GM19397 (cell line): ENCODE measurements at regions not wholly inside any gene's neighbourhood (a gene's known extent, or its start where the extent isn't known, plus 50 kb on each side); places are given as distances from the start of the nearest gene placed in this dataset.
"Not testable (repeated sequence)": the region's sequence is repeated elsewhere in the genome, so short reads cannot be mapped to it uniquely, and the experiment has no call there.

ENCODE experiments used
- ATAC-seq: cut with Tn5 transposase; IDR thresholded peaks from one replicate; pipeline ENCODE4 v1.9.1; 2021; ENCODE audit warnings: mild to moderate bottlenecking, moderate library complexity; ENCODE audit not compliant: unreplicated experiment

GRCh38 chr16:61024180-61024900, 1011.9 kb downstream of the CDH8 start:
- no peak for ATAC-seq

- no peak for ATAC-seq
Observed at GRCh38 chr16:61014869-61015268, 1021.4 kb downstream of the CDH8 start.

- ATAC-seq: no peak
Observed at GRCh38 chr16:61007694-61008093, 1028.5 kb downstream of the CDH8 start.

- ATAC-seq: no peak
Observed at GRCh38 chr16:61005952-61006351, 1030.3 kb downstream of the CDH8 start.

DNA sequence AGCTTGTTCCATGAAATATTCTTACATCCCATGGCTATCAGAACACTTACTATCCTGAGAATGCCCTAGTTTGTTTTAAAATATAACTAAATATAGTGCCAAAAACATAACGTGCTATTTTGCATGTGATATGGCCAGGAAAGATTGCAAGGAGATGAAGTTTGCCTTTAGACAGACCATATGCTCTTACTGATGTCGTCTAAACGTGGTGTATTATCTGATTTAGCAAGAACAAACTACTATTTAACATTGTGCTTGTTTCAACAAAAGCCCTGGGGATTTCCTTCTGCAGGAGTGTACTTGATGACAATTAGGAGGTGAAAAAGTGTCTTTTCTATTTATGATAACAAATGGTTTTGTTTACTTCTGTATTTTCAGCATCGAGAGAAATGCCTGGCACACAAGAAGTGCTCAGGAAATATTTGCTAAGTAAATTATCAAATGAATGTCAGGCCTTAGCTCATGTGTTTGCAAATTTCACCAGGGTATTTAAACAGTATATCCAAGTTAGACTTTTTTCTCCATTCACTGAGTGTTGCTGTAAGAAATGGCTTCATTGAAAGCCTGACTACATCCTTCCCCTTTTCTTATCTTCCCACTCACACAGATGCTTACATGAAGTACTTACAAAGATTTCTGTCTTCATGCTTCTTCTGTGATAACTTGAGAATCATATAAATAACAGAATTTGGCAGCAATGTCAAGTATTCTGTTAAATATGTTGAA, 1033.6 kb downstream of the CDH8 start:
- ATAC-seq: no peak

- no peak for ATAC-seq
Observed at GRCh38 chr16:60991886-60992285, 1044.4 kb downstream of the CDH8 start.

DNA sequence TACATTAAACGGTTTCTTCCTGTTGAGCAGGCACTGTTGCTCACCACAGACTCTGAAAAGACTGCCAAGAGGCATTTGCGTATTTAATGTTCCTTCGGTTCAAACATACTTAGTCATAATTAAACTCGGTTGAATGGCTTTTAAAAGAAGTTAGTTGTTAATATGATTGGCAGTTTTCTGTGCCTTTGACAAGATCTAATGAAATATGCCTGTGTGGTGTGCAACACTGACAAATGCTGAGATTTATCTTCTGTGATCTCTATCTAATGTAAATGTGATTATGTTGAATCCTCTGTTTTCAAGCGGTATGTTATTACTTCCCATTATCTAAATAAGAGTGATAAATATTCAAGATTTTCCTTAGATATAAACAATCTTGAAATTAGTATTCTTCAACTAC, 1046.6 kb downstream of the CDH8 start:
- no peak for ATAC-seq

DNA sequence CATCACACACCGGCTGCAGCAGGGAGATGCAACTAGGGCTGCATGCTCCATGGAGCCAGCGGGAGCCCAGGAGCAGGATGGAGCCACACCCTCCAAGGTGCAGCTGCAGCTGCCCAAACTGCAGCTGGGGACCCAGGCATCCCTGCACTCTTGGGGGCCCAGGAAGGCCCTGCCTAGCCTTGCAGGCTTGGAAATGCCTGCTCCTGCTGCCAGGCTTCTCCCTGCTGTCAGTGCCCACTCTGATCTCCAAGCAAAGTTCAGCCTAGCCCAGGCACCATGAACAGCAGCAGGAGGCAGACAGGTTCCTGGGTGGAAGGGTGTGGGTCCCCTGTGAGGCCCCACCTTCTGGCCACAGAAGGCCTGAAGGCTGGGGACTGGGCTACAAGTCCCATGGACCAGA, 1057.1 kb downstream of the CDH8 start:
- no peak for ATAC-seq

- ATAC-seq: no peak
Observed at GRCh38 chr16:60949800-60950199, 1086.4 kb downstream of the CDH8 start.

GRCh38 chr16:60945225-60945624, 1091.0 kb downstream of the CDH8 start:
- ATAC-seq: no peak

DNA sequence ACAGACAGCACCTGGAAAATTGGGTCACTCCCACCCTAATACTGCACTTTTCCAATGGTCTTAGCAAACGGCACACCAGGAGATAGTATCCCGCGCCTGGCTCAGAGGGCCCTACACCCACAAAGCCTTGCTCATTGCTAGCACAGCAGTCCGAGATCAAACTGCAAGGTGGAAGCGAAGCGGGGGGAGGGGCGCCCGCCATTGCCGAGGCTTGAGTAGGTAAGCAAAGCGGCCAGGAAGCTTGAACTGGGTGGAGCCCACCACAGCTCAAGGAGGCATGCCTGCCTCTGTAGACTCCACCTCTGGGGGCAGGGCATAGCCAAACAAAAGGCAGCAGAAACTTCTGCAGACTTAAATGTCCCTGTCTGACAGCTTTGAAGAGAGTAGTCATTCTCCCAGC, 1100.0 kb downstream of the CDH8 start:
- not testable (repeated sequence) for ATAC-seq

- ATAC-seq: no peak
Observed at GRCh38 chr16:60932600-60932999, 1103.6 kb downstream of the CDH8 start.

GRCh38 chr16:60930291-60930690, 1105.9 kb downstream of the CDH8 start:
- ATAC-seq: no peak

DNA sequence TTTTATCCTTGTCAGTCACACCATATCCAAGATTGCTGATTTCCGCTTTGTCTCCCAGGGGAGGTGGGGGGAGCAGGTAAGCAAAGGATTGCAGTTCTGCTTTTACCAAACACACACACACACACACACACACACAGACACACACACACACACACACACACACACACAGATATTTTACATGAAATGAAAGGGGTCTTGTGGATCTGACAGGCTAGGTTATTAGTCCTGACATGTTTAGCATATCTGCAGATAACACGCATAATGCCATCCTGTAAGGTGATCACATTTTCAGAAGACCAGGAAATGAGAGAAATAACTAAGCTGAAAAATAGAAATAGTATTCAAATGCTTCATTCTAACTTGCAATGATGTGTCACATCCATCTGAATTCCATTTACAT, 1113.3 kb downstream of the CDH8 start:
- no peak for ATAC-seq

GRCh38 chr16:60914334-60914733, 1121.9 kb downstream of the CDH8 start:
- no peak for ATAC-seq

GRCh38 chr16:60907645-60908044, 1128.6 kb downstream of the CDH8 start:
- ATAC-seq: no peak

DNA sequence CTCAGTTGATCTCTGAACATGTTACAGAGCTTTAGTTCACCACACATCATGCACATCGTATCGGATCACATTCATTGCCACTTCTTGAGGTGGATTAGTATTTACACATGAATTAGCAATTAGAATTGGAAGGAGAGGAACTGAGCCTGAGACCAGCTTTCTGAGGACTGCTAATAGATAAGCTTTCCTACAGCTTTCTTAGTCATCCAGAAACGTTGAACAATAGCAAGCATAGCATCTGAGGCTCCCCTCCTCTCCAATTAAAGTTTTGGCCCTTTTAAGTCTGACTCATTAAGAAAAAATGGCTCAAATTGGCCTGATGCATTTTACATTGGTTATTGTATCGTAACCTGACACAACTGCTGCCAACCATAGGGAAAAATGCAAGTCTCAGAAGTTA, 1130.4 kb downstream of the CDH8 start:
- no peak for ATAC-seq

DNA sequence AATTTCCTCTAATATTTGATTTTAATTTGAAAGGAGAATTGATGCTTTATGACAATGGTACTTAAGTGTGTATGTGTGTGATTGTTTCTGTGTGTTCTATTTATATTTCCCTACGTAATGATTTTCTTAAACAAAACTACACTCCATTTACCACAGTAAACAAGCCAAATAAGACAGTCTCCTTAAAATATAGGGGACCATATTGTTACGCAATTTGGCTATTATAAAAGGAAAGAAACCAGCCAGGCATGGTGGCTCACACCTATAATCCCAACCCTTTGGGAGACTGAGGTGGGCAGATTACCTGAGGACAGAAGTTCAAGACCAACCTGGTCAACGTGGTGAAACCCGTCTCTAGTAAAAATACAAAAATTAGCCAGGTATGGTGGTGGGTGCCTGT, 1134.1 kb downstream of the CDH8 start:
- ATAC-seq: no peak

DNA sequence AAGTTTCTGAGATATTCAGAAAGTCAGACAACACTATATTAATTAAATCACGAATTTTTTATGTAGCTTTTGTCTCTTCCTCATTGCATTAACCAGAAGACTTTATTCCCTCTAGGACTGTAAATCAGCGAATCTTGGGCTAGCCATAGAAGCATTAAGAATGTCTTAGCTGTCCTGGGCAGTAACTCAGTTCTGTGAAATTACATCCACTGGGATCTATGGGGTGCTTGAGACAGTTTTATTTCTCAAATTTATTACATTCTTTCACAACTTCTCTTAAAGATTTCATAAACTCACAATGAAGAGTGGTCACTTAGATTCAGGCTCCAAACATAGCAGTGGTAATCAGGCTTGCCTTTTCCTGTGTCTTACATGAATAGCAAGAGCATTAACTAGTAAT, 1153.4 kb downstream of the CDH8 start:
- ATAC-seq: no peak

GRCh38 chr16:60852635-60853034, 1183.6 kb downstream of the CDH8 start:
- ATAC-seq: no peak

- no peak for ATAC-seq
Observed at GRCh38 chr16:60821661-60822060, 1214.6 kb downstream of the CDH8 start.

- ATAC-seq: no peak
Observed at GRCh38 chr16:60820361-60820760, 1215.9 kb downstream of the CDH8 start.

DNA sequence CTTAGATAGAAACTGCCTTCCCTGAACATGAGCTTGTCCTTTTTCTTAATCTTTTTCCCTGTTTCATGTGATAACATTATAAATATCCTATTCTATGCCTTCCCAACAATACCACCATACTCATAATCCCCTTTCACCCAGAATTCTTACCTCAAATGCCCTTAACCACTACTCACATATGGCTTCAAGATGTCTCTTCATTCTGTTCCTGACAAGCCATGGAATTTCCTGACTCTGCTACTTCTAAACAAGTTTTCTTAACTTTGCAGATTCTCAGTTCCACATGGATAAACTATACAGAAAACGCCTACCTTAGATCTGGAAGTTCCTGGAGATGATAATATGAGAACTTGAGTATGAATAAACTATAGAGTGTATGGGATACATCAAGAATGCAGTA, 1217.8 kb downstream of the CDH8 start:
- no peak for ATAC-seq
